ENCODE measurements at regions not wholly inside any gene's neighbourhood (a gene's known extent, or its start where the extent isn't known, plus 50 kb on each side); places are given as distances from the start of the nearest gene placed in this dataset.

DNA sequence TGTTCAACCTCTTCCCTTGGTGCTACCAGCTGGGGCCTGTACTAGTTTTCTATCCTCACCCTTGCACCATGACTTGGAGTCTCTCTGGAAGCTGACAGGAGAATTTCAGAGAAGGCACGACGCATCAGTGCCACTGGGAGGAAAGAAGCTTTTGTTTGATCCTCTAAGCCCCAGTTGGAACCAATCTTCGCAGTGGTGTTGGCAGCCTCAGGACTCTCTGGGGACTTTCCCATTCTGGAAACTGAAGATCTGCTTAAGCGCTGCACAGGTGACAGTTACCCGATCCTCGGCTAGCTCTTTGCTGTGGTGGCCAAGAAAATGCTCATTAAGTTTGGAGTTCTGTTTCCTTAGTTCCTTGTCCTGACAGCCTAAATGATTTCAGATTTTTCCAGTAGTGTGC lies 222.3 kb downstream of the RHOU start:
- no peaks in the 10 kb centered on the region for H3K4me1 ChIP-seq (replicated peaks; ENCODE audit: insufficient read depth)
- no peaks in the 10 kb centered on the region for H3K36me3 ChIP-seq (ENCODE audit: low read depth)
- DNase-seq: no peak
- H3K27me3 ChIP-seq (ENCODE audit: insufficient read depth, low read depth): peaks cover 42% of the 10 kb centered on the region
- TF ChIP-seq CTCF (conservative IDR thresholded peaks at IDR 0.05) (no peak), EZH2 (IDR thresholded peaks at IDR 0.05; ENCODE audit: low read depth) (no peak)
- no peaks in the 10 kb centered on the region for H3K79me2 ChIP-seq (ENCODE audit: low read depth)
- H3K4me3 ChIP-seq: no peak overlapping the region
- BruUV-seq (replicated peaks): no TSS peak
- ChIA-PET CTCF (no interaction called here), POLR2A (ENCODE audit: unreplicated experiment) (no interaction called here)
- no peak overlapping the region for H3K4me2 ChIP-seq
- no peaks in the 10 kb centered on the region for H3K9me3 ChIP-seq (ENCODE audit: insufficient read depth, low read depth)
- no peaks in the 10 kb centered on the region for H4K20me1 ChIP-seq (ENCODE audit: insufficient read depth)
- no peaks in the 10 kb centered on the region for H3K9me2 ChIP-seq (ENCODE audit: insufficient read depth)
- H2AFZ ChIP-seq: no peak overlapping the region
- no peaks in the 10 kb centered on the region for H3F3A ChIP-seq (ENCODE audit: insufficient read depth, low read depth)
- H3K27ac ChIP-seq: no peak overlapping the region
- intact Hi-C loops (cut with micrococcal nuclease; ENCODE audit: unreplicated experiment): no loop called here

DNA sequence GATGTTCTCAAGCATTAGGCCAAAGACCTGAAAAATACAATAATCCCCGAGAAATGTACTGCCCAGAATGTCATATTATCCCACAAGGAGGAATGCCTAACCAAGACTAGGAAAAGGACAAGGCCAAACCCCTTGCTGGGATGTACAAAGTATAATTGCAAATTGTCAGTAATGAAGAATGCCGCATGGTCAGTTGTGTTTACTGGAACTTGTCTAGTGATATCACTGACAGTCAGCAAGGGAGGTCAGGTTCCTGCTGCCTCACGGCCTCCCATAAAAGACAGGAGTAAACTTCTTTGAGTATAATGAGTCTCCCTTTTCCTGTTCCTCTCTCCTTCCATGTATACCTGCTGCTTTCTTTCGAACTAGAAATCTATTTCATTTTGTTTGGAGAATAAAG lies 222.8 kb downstream of the RHOU start:
- no peaks in the 10 kb centered on the region for H3K4me1 ChIP-seq (replicated peaks; ENCODE audit: insufficient read depth)
- POLR2A ChIA-PET (ENCODE audit: unreplicated experiment): no interaction called here
- CTCF ChIA-PET: no interaction called here
- no peaks in the 10 kb centered on the region for H3K9me3 ChIP-seq (ENCODE audit: insufficient read depth, low read depth)
- no peaks in the 10 kb centered on the region for H3K9me2 ChIP-seq (ENCODE audit: insufficient read depth)
- no peaks in the 10 kb centered on the region for H3K36me3 ChIP-seq (ENCODE audit: low read depth)
- TF ChIP-seq EZH2 (IDR thresholded peaks at IDR 0.05; ENCODE audit: low read depth): no peak
- no peak for TF ChIP-seq CTCF (conservative IDR thresholded peaks at IDR 0.05)
- no peak overlapping the region for H3K27ac ChIP-seq
- H3K27me3 ChIP-seq (ENCODE audit: insufficient read depth, low read depth): peaks cover 46% of the 10 kb centered on the region
- no TSS peak for BruUV-seq (replicated peaks)
- no peaks in the 10 kb centered on the region for H3F3A ChIP-seq (ENCODE audit: insufficient read depth, low read depth)
- no peak overlapping the region for H2AFZ ChIP-seq
- no peak overlapping the region for H3K4me3 ChIP-seq
- H3K79me2 ChIP-seq (ENCODE audit: low read depth): no peaks in the 10 kb centered on the region
- DNase-seq: no peak
- H3K4me2 ChIP-seq: no peak overlapping the region
- no peaks in the 10 kb centered on the region for H4K20me1 ChIP-seq (ENCODE audit: insufficient read depth)
- intact Hi-C loops (cut with micrococcal nuclease; ENCODE audit: unreplicated experiment): no loop called here

- CTCF ChIA-PET: no interaction called here
- H3K4me2 ChIP-seq: no peak overlapping the region
- intact Hi-C loops (cut with micrococcal nuclease; ENCODE audit: unreplicated experiment): no loop called here
Observed at GRCh38 chr1:228958741-228959140, 223.5 kb downstream of the RHOU start.

More at GRCh38 chr1:228958741-228959140, 223.5 kb downstream of the RHOU start:
- DNase-seq: no peak
- no peaks in the 10 kb centered on the region for H3K9me2 ChIP-seq (ENCODE audit: insufficient read depth)
- H3K27ac ChIP-seq: no peak overlapping the region
- POLR2A ChIA-PET (ENCODE audit: unreplicated experiment): no interaction called here
- BruUV-seq (replicated peaks): no TSS peak
- TF ChIP-seq CTCF (conservative IDR thresholded peaks at IDR 0.05): no peak
- TF ChIP-seq EZH2 (IDR thresholded peaks at IDR 0.05; ENCODE audit: low read depth): no peak
- no peaks in the 10 kb centered on the region for H3K9me3 ChIP-seq (ENCODE audit: insufficient read depth, low read depth)
- H3F3A ChIP-seq (ENCODE audit: insufficient read depth, low read depth): no peaks in the 10 kb centered on the region
- H3K27me3 ChIP-seq (ENCODE audit: insufficient read depth, low read depth): peaks cover 49% of the 10 kb centered on the region
- no peaks in the 10 kb centered on the region for H3K36me3 ChIP-seq (ENCODE audit: low read depth)
- no peak overlapping the region for H3K4me3 ChIP-seq
- H3K4me1 ChIP-seq (replicated peaks; ENCODE audit: insufficient read depth): no peaks in the 10 kb centered on the region
- H3K79me2 ChIP-seq (ENCODE audit: low read depth): no peaks in the 10 kb centered on the region
- H4K20me1 ChIP-seq (ENCODE audit: insufficient read depth): no peaks in the 10 kb centered on the region
- no peak overlapping the region for H2AFZ ChIP-seq

Data from PC-9 (cell line).